Mesenchymal stem cell (in vitro differentiated cells and primary cell): ENCODE measurements at regions not wholly inside any gene's neighbourhood (a gene's known extent, or its start where the extent isn't known, plus 50 kb on each side); places are given as distances from the start of the nearest gene placed in this dataset.
"Not testable (repeated sequence)": the region's sequence is repeated elsewhere in the genome, so short reads cannot be mapped to it uniquely, and the experiment has no call there.

Experiments
- DNase-seq: peaks from one replicate; pipeline ENCODE4 v3.0.0-alpha.2; 2013
- H2AFZ ChIP-seq: one replicate; pipeline ENCODE4 v1.6.1; 2013; ENCODE audit warnings: low read depth, mild to moderate bottlenecking, control low read depth, inconsistent platforms, low read length, moderate library complexity
- H2AK5ac ChIP-seq: 2 replicates; pipeline ENCODE4 v1.6.1; 2013; ENCODE audit warnings: low read length, moderate library complexity, mild to moderate bottlenecking, inconsistent platforms; ENCODE audit not compliant: severe bottlenecking
- H2BK120ac ChIP-seq: one replicate; pipeline ENCODE4 v1.6.1; 2013; ENCODE audit warnings: low read depth, mild to moderate bottlenecking, inconsistent platforms, low read length, moderate library complexity
- H2BK12ac ChIP-seq, 2 experiments: one replicate each; pipeline ENCODE4 v1.6.1; 2013; ENCODE audit warnings: inconsistent platforms in 2 of 2, low read length in 2 of 2, mild to moderate bottlenecking in 2 of 2, moderate library complexity in 2 of 2, control low read depth in 1 of 2
- H2BK15ac ChIP-seq: one replicate; pipeline ENCODE4 v1.6.1; 2013; ENCODE audit warnings: mild to moderate bottlenecking, low read depth, inconsistent platforms; ENCODE audit not compliant: poor library complexity, severe bottlenecking
- H2BK5ac ChIP-seq: 2 replicates; pipeline ENCODE4 v1.6.1; 2013; ENCODE audit warnings: low read depth, mild to moderate bottlenecking, low read length, control low read depth, inconsistent platforms; ENCODE audit not compliant: poor library complexity, severe bottlenecking
- H3K14ac ChIP-seq, 2 experiments: one replicate each; pipeline ENCODE4 v1.6.1; 2013; ENCODE audit warnings: inconsistent platforms in 2 of 2, low read length in 2 of 2, control low read depth in 1 of 2, mild to moderate bottlenecking in 1 of 2, moderate library complexity in 1 of 2
- H3K18ac ChIP-seq, 2 experiments: one replicate each; pipeline ENCODE4 v1.6.1; 2013; ENCODE audit warnings: inconsistent platforms in 2 of 2, low read length in 2 of 2, control low read depth in 1 of 2, low read depth in 1 of 2, mild to moderate bottlenecking in 1 of 2
- H3K23ac ChIP-seq, 2 experiments: one replicate each; pipeline ENCODE4 v1.6.1; 2013; ENCODE audit warnings: inconsistent platforms in 2 of 2, low read length in 2 of 2, mild to moderate bottlenecking in 2 of 2, moderate library complexity in 2 of 2, control low read depth in 1 of 2
- H3K27ac ChIP-seq: 2 replicates; pipeline ENCODE4 v1.5.1; 2013; ENCODE audit warnings: mild to moderate bottlenecking, moderate library complexity, low read length, control low read depth, inconsistent platforms; ENCODE audit not compliant: poor library complexity, severe bottlenecking
- H3K27me3 ChIP-seq, 2 experiments: 2 replicates each; pipeline versions ENCODE4 v1.6.1 to v1.7.0; 2013; ENCODE audit warnings: low read length in 2 of 2, mild to moderate bottlenecking in 2 of 2, moderate library complexity in 2 of 2, control low read depth in 1 of 2, inconsistent platforms in 1 of 2; ENCODE audit not compliant: control insufficient read depth in 1 of 2, insufficient read depth in 1 of 2
- H3K36me3 ChIP-seq, 2 experiments: 2 replicates each; pipeline versions ENCODE4 v1.6.1 to v1.7.0; 2013; ENCODE audit warnings: low read length in 2 of 2, control low read depth in 1 of 2, inconsistent platforms in 1 of 2, low read depth in 1 of 2, mild to moderate bottlenecking in 1 of 2; ENCODE audit not compliant: insufficient read depth in 2 of 2, control insufficient read depth in 1 of 2
- H3K4ac ChIP-seq, 2 experiments: one replicate each; pipeline ENCODE4 v1.6.1; 2013; ENCODE audit warnings: inconsistent platforms in 2 of 2, low read length in 2 of 2, mild to moderate bottlenecking in 2 of 2, moderate library complexity in 2 of 2, control low read depth in 1 of 2, low read depth in 1 of 2
- H3K4me1 ChIP-seq: 2 replicates; pipeline ENCODE4 v1.6.1; 2013; ENCODE audit warnings: low read depth, low read length, control low read depth; ENCODE audit not compliant: control insufficient read depth, insufficient read depth
- H3K4me2 ChIP-seq: 2 replicates; pipeline ENCODE4 v1.6.1; 2013; ENCODE audit warnings: low read length, mild to moderate bottlenecking, inconsistent platforms; ENCODE audit not compliant: poor library complexity, severe bottlenecking
- H3K4me3 ChIP-seq, 2 experiments: 2 replicates each; pipeline versions ENCODE4 v1.5.1 to v1.7.0; 2013; ENCODE audit warnings: low read length in 2 of 2, mild to moderate bottlenecking in 2 of 2, control low read depth in 1 of 2, low read depth in 1 of 2; ENCODE audit not compliant: insufficient read depth in 1 of 2
- H3K79me1 ChIP-seq: replicated peaks from 2 replicates; pipeline ENCODE4 v1.6.1; 2013; ENCODE audit warnings: mild to moderate bottlenecking, control low read depth, low read length, inconsistent platforms; ENCODE audit not compliant: poor library complexity, severe bottlenecking
- H3K9ac ChIP-seq: 2 replicates; pipeline ENCODE4 v1.7.0; 2013; ENCODE audit warnings: mild to moderate bottlenecking, low read length, moderate library complexity
- H3K9me3 ChIP-seq: 2 replicates; pipeline ENCODE4 v1.7.0; 2013; ENCODE audit warnings: mild to moderate bottlenecking, low read length; ENCODE audit not compliant: control insufficient read depth
- H4K8ac ChIP-seq: one replicate; pipeline ENCODE4 v1.6.1; 2013; ENCODE audit warnings: inconsistent platforms, mild to moderate bottlenecking, low read length, moderate library complexity
- H4K91ac ChIP-seq: one replicate; pipeline ENCODE4 v1.6.1; 2013; ENCODE audit warnings: mild to moderate bottlenecking, low read length, inconsistent platforms
- WGBS: methylation state at CpG from one replicate; pipeline ENCODE4 v1.1.7; 2013; ENCODE audit warnings: mixed read lengths; 5-methylcytosine and 5-hydroxymethylcytosine counted together

DNA sequence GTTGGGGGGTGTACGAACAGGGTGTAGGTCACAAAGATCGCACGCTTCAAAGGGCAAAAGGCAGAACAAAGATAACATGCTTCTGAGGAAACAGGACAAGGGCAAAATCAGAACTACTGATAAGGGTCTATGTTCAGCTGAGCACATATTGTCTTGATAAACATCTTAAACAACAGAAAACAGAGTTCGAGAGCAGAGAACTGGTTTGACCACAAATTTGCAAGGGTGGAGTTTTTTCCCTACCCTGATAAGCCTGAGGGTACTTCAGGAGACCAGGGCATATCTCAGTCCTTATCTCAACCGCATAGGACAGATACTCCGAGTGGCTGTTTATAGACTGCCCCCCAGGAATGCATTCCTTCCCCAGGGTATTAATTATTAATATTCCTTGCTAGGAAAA lies 139.1 kb upstream of the CNTNAP4 start:
- not testable (repeated sequence) for H2BK5ac ChIP-seq, H3K9me3 ChIP-seq, H3K27me3 ChIP-seq, H3K4ac ChIP-seq, H2BK120ac ChIP-seq, H3K9ac ChIP-seq, H4K91ac ChIP-seq, H3K27ac ChIP-seq, H3K4me1 ChIP-seq, H3K14ac ChIP-seq, H3K23ac ChIP-seq, H2AK5ac ChIP-seq, H2AFZ ChIP-seq, H3K4me2 ChIP-seq, H4K8ac ChIP-seq, H3K79me1 ChIP-seq, H2BK15ac ChIP-seq, H3K4me3 ChIP-seq, H2BK12ac ChIP-seq, DNase-seq, H3K36me3 ChIP-seq, H3K18ac ChIP-seq
- 72% methylated on average over 6 of the region's 6 CpGs for WGBS

DNA sequence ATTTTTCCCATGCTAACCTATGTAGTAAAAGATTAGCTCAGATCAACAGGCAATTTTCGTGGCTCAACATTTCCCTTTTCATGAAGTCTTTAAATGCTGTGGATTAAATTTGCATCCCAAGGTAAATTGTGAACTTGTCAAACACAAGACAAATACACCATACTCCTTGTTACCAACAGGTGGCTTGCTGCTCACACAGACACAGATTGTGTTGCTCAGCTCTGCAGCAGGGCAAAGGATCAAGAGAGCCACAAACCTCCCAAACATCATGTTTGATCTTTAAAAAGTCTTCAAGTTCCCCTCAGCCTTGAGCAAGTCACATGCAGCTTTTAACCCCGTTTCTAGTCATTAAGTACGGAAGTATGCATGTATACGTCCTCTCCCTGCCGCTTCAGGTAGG lies 119.6 kb upstream of the CNTNAP4 start:
- H2BK120ac ChIP-seq: no peak overlapping the region
- no peak overlapping the region for H3K4me2 ChIP-seq
- no peak overlapping the region for H3K18ac ChIP-seq
- H3K79me1 ChIP-seq: no peaks in the 10 kb centered on the region
- peak overlapping the region in 1 of 2 experiments; percentile 28 for H3K14ac ChIP-seq
- no peak overlapping the region for H2AK5ac ChIP-seq
- H2AFZ ChIP-seq: no peak overlapping the region
- no peak overlapping the region for H4K8ac ChIP-seq
- no peak overlapping the region for H3K23ac ChIP-seq
- no peak overlapping the region for H2BK15ac ChIP-seq
- no peak overlapping the region for H3K4me3 ChIP-seq
- H2BK12ac ChIP-seq: no peak overlapping the region
- no peaks in the 10 kb centered on the region for H3K9me3 ChIP-seq
- no peaks in the 10 kb centered on the region for H3K27me3 ChIP-seq
- no peak overlapping the region for H2BK5ac ChIP-seq
- WGBS: 82% methylated on average over 5 of the region's 5 CpGs
- H3K27ac ChIP-seq: no peak overlapping the region
- H3K4ac ChIP-seq: no peak overlapping the region
- no peak overlapping the region for H4K91ac ChIP-seq
- no peaks in the 10 kb centered on the region for H3K4me1 ChIP-seq
- H3K9ac ChIP-seq: no peak overlapping the region
- DNase-seq: no peak
- no peaks in the 10 kb centered on the region for H3K36me3 ChIP-seq

DNA sequence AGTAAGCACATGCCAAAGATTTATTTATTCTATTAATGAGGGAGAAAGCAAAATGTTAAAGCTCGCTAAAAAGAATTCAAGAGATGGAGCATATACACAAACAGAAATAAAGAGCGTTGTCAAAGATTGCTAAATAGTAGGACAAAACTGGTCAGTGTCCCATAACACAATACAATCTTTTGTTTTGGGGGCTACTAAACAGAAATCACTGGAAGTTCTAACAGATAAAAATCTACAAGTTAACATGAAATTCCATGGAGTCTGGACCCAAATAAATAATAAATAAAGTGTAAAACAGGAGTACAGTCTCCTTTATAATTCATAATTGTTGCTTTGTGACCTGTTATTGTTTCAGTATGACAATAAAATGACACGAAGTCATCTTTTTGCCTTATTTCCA lies 115.2 kb upstream of the CNTNAP4 start:
- Histone ChIP-seq H3K9me3 (no peaks in the 10 kb centered on the region), H3K27ac (no peak overlapping the region), H3K14ac (no peak overlapping the region), H2AK5ac (no peak overlapping the region), H3K4me2 (no peak overlapping the region), H2BK15ac (no peak overlapping the region), H2BK120ac (no peak overlapping the region), H3K4ac (no peak overlapping the region), H3K36me3 (no peaks in the 10 kb centered on the region), H3K23ac (no peak overlapping the region), H4K8ac (no peak overlapping the region), H3K79me1 (no peaks in the 10 kb centered on the region), H2AFZ (no peak overlapping the region), H4K91ac (no peak overlapping the region), H2BK12ac (no peak overlapping the region), H2BK5ac (no peak overlapping the region), H3K9ac (no peak overlapping the region), H3K27me3 (no peaks in the 10 kb centered on the region), H3K4me3 (no peak overlapping the region), H3K4me1 (no peaks in the 10 kb centered on the region), H3K18ac (no peak overlapping the region)
- WGBS: no CpG with 5 or more reads among the region's 3 CpGs
- DNase-seq: no peak

DNA sequence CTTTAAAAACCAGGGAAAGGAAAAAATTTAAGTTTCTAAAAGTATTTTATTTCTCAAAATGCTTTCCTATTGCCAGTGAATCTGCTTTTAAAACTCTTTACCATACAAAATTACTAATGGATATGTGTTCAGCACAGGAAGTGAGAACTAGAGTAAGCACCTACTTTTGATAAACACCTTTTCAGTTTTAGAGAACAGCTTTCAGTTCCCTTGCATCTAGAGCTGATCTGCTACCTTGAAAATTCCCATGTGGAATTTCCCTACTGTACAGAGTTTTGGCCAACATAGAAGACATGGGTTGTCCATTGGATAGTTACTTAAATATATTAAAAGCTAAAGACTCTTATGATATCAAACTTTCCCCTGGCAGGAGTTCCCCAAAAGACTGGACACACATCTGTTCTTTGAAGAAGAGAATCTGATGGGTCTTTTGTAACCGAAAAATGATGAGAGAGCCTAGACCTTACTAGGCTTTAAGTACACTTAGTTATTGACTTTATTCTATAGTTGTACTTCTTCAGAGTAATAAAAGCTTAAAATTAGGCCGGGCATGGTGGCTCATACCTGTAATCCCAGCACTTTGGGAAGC lies 112.1 kb upstream of the CNTNAP4 start:
- Histone ChIP-seq H2AFZ (no peak overlapping the region), H3K9me3 (no peaks in the 10 kb centered on the region), H2BK120ac (no peak overlapping the region), H2AK5ac (no peak overlapping the region), H3K9ac (no peak overlapping the region), H2BK12ac (no peak overlapping the region), H4K91ac (no peak overlapping the region), H3K18ac (no peak overlapping the region), H4K8ac (no peak overlapping the region), H3K36me3 (no peaks in the 10 kb centered on the region), H3K4me1 (no peaks in the 10 kb centered on the region), H3K14ac (no peak overlapping the region), H2BK5ac (no peak overlapping the region), H3K4me2 (no peak overlapping the region), H2BK15ac (no peak overlapping the region), H3K79me1 (no peaks in the 10 kb centered on the region), H3K27ac (no peak overlapping the region), H3K4ac (no peak overlapping the region), H3K23ac (no peak overlapping the region), H3K27me3 (no peaks in the 10 kb centered on the region), H3K4me3 (no peak overlapping the region)
- DNase-seq: no peak
- WGBS: 100% methylated on average over 1 of the region's 2 CpGs
